Heart right ventricle (tissue), 16 donors: ENCODE measurements at regions not wholly inside any gene's neighbourhood (a gene's known extent, or its start where the extent isn't known, plus 50 kb on each side); places are given as distances from the start of the nearest gene placed in this dataset.

ENCODE experiments used
- ATAC-seq, 8 donors: fragments of 200-7000 bp; cut with Tn5 transposase; one replicate each; pipeline ENCODE4 v1.9.1; 2020; ENCODE audit warnings: mild to moderate bottlenecking in 8 of 8, moderate library complexity in 8 of 8, moderate number of reproducible peaks in 1 of 8
- DNase-seq, 2 donors: peaks; one replicate each; pipeline ENCODE4 v3.0.0-alpha.2; 2020
- H3K27ac ChIP-seq, 10 donors: fragments of 200-600 bp; sonication (generic) in 2 of 10; one replicate each; pipeline versions ENCODE4 v1.5.0 to v1.8.0; 2020 to 2022; ENCODE audit warnings: mild to moderate bottlenecking in 3 of 10
- H3K27me3 ChIP-seq, 7 donors: fragments of 200-600 bp; one replicate each; pipeline ENCODE4 v1.8.0; 2021 to 2022; ENCODE audit warnings: mild to moderate bottlenecking in 2 of 7
- H3K36me3 ChIP-seq, 9 donors: fragments of 200-600 bp; sonication (generic) in 1 of 9; one replicate each; pipeline versions ENCODE4 v1.5.0 to v1.8.0; 2020 to 2022; ENCODE audit warnings: mild to moderate bottlenecking in 2 of 9
- H3K4me1 ChIP-seq, 9 donors: fragments of 200-600 bp; sonication (generic) in 1 of 9; one replicate each; pipeline versions ENCODE4 v1.5.0 to v1.8.0; 2020 to 2022; ENCODE audit warnings: mild to moderate bottlenecking in 4 of 9
- H3K4me3 ChIP-seq, 10 donors: fragments of 200-600 bp; sonication (generic) in 2 of 10; one replicate each; pipeline versions ENCODE4 v1.5.0 to v1.8.0; 2020 to 2022; ENCODE audit warnings: mild to moderate bottlenecking in 7 of 10, moderate library complexity in 2 of 10
- H3K9me3 ChIP-seq, 11 donors: fragments of 200-600 bp in 10 of 11; sonication (generic) in 2 of 11; one replicate each; pipeline versions ENCODE4 v1.5.0 to v1.8.0; 2013 to 2022; ENCODE audit warnings: mild to moderate bottlenecking in 2 of 11, control low read depth in 1 of 11, moderate library complexity in 1 of 11
- CTCF ChIP-seq, 9 donors: fragments of 200-600 bp; sonication (generic) in 2 of 9; IDR thresholded peaks; one replicate each; pipeline versions ENCODE4 v1.5.0 to v1.8.0; 2021 to 2022; ENCODE audit warnings: antibody characterized with exemption in 9 of 9, mild to moderate bottlenecking in 5 of 9, moderate library complexity in 1 of 9
- WGBS, 2 donors: extraction: QIAGEN DNeasy Blood & Tissue Kit; methylation state at CpG; one replicate each; pipeline ENCODE4 v1.1.7; 2013; ENCODE audit warnings: inconsistent platforms in 1 of 2; 5-methylcytosine and 5-hydroxymethylcytosine counted together
- intact Hi-C, 10 donors: fragments of 100-400 bp; cut with DNase I; formaldehyde crosslinking; loops; one replicate each; pipeline versions ENCODE4 v1.11.1 to v1.14.2; 2022
- donor health status: Arrhythmogenic right ventricular cardiomyopathy.
- donor health status: ischemic (EF 13 %, LVEDD 7.1; RV severe dilation, severe dysfunction).
- donor health status: healthy with polysubstance abuse.
- donor health status: DM: no; HTN: yes; CAD: no.
- donor health status: DM: no; HTN: no; CAD: no.
- donor health status: ischemic (EF 25% LVEDD 6.9; RV normal size, moderate dysfunction).
- donor health status: ischemic (EF 25% LVEDD 5.7; RV mildly dilated, moderate dysfunction).
- donor health status: healthy.
- donor health status: DM: yes; HTN: yes; CAD: no.
- donor health status: Ischemic cardiomyopathy.
- donor health status: ischemic (EF 35%, LVEDD 5.7; RV mildly dilated, moderate dysfunction).
- donor health status: nonischemic (EF 11% LVEDD 7.7; RV severe dilation, severe dysfunction).
- donor health status: DM: yes; HTN: yes; CAD: no.
- donor health status: PGD.
- donor health status: ischemic (EF 29% LVEDD 5.4; RV normal size, mild dysfunction).
- donor health status: nonischemic (EF 23%, LVEDD 6.1; RV moderate dilation, normal function).

- H3K27ac ChIP-seq = no peak overlapping the region
- ATAC-seq (no peak), DNase-seq (no peak)
- H3K27me3 ChIP-seq = no peaks in the 10 kb centered on the region
- H3K36me3 ChIP-seq = no peaks in the 10 kb centered on the region
- no peak for TF ChIP-seq CTCF (IDR thresholded peaks at IDR 0.05)
- intact Hi-C loops = no loop called here
- H3K4me3 ChIP-seq = no peak overlapping the region
- H3K4me1 ChIP-seq = no peaks in the 10 kb centered on the region
- peaks cover 0 to 16% (median 0%) of the 10 kb centered on the region in 11 donors for H3K9me3 ChIP-seq
- WGBS, 2 donors = 66 to 71% methylated on average over 4 of the region's 4 CpGs
These were observed 370.2 kb upstream of the GRIA3 start for GRCh38 chrX:122813876-122814275.

- Histone ChIP-seq H3K4me3 (no peak overlapping the region), H3K36me3 (no peaks in the 10 kb centered on the region), H3K27me3 (no peaks in the 10 kb centered on the region), H3K9me3 (peaks cover 0 to 32% (median 0%) of the 10 kb centered on the region in 11 donors), H3K4me1 (no peaks in the 10 kb centered on the region), H3K27ac (no peak overlapping the region)
- no peak for DNase-seq
- ATAC-seq = no peak
- 88 to 90% methylated on average over 1 of the region's 1 CpG for WGBS, 2 donors
- intact Hi-C loops = no loop called here
- TF ChIP-seq CTCF (IDR thresholded peaks at IDR 0.05) = no peak
These were observed 367.8 kb upstream of the GRIA3 start for GRCh38 chrX:122816288-122816687.

DNA sequence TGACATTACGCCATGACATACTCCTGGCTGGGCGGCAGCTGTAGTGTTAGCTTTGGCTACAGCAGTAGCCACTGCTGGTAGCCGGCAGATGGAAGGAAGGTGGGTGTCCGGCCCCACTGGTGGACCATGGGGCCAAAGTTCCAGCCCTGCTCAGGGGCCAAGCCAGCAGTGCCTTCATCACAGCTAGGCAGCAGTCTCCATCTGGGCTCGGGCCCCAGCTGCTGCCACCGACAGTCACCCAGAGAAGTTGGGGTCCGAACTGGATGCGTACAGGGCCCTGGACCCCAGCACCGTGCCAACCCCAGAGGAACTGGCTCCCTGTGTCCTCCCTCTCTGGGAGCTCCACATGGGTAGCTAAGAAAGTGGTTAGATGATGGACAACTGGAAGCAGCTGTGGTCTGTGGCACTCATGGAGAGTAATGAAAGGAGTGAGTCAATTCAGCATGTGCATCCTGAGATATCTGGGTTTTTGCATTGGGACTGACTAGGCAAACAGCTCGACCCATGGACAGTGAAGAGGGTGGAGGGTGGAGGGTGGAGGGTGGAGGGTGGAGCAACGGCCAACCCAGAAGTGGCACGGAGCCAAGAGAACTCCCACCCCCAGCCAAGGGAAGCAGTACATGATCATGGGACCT lies 366.6 kb upstream of the GRIA3 start:
- intact Hi-C loops = no loop called here
- H3K27ac ChIP-seq = no peak overlapping the region
- H3K9me3 ChIP-seq = peaks cover 0 to 44% (median 0%) of the 10 kb centered on the region in 11 donors
- WGBS, 2 donors = 86 to 87% methylated on average over 12 of the region's 12 CpGs
- no peak for DNase-seq
- H3K27me3 ChIP-seq = no peaks in the 10 kb centered on the region
- no peak for ATAC-seq
- H3K4me1 ChIP-seq = no peaks in the 10 kb centered on the region
- no peak for TF ChIP-seq CTCF (IDR thresholded peaks at IDR 0.05)
- no peak overlapping the region for H3K4me3 ChIP-seq
- H3K36me3 ChIP-seq = no peaks in the 10 kb centered on the region

DNA sequence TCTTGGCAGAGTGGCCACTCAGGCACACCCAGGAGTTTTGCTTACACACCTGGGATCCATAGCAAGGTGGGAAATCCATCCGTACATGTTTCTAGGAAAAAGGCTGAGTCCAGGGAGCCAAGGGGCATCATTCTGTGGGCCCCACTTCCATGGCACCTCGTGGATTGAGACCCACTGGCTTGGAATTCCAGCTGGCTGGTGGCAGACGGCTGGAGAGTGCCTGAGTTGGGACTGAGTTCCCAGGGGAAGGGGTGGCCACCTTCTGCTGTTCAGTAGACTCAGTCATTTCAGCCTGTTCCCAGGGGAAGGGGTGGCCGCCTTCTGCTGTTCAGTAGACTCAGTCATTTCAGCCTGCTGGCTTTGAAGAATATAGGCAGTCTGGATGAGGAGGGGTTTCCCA lies 366.0 kb upstream of the GRIA3 start:
- Histone ChIP-seq H3K4me3 (no peak overlapping the region), H3K27ac (no peak overlapping the region), H3K9me3 (peaks cover 0 to 46% (median 0%) of the 10 kb centered on the region in 11 donors), H3K4me1 (no peaks in the 10 kb centered on the region), H3K36me3 (no peaks in the 10 kb centered on the region), H3K27me3 (no peaks in the 10 kb centered on the region)
- WGBS, 2 donors = 64 to 74% methylated on average over 4 of the region's 4 CpGs
- intact Hi-C loops = no loop called here
- no peak for TF ChIP-seq CTCF (IDR thresholded peaks at IDR 0.05)
- no peak for ATAC-seq
- no peak for DNase-seq
